ENCODE measurements at regions not wholly inside any gene's neighbourhood (a gene's known extent, or its start where the extent isn't known, plus 50 kb on each side); places are given as distances from the start of the nearest gene placed in this dataset.
A peak's percentile ranks its signal among the peaks of the same experiment; 100 is the strongest.
"Not testable (repeated sequence)": the region's sequence is repeated elsewhere in the genome, so short reads cannot be mapped to it uniquely, and the experiment has no call there.

DNA sequence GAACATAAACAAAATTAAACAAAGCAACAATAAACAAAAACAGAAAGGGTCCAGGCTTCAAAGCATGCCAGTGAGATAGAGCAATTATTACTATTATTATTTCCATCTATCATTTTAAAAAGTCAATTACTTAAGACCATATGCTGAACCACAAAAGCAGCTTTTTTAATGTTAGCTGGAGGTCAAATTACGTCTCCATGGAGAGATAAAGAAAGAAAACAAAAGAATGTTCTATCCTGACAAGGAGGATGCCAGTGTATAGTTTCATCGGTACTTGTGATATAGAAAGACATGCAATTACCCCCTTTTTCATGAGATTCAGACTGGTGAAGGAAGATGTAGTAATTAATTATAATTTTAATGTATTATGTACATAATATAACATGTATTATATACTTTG lies 81.6 kb upstream of the DCN start:
- DNase-seq, result no peak

DNA sequence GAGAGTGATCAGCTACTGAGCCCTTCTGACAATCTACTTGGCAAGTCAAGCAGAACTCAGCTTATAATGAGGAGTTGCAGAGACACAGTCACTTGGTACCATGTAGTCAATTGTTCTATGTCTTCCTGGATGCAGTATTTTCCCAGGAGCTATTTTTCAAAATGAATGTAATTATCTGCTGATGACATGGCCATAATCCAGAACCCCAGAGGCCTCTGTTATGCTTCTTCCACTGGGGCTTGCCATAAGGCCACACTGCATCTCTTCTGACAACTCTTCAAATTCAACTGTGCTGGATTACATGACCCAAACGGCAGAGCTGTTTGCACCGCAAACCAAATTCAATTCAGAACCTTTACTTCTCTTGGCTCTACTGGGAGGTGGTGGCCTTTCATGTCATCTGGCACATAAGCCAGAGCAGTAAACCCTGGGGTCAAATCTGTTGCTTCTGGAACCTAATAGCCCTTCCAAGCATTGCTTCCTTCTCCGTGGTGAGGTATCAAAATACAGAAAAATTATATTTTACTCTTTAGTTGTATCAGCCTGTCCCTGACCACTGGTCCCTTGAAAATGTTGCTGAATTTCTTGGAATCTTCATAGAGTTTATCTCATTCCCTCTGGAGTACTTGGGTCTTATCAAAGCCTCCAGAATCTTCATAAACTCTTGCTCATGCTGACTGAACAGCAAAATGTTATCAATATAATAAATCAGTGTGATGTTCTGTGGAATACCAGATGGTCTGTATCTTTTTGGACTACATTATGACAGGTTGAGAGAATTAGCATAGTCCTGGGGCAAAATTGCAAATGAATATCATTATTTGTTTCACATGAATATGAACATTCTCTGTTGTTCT lies 79.4 kb upstream of the DCN start:
- no peak for DNase-seq

DNA sequence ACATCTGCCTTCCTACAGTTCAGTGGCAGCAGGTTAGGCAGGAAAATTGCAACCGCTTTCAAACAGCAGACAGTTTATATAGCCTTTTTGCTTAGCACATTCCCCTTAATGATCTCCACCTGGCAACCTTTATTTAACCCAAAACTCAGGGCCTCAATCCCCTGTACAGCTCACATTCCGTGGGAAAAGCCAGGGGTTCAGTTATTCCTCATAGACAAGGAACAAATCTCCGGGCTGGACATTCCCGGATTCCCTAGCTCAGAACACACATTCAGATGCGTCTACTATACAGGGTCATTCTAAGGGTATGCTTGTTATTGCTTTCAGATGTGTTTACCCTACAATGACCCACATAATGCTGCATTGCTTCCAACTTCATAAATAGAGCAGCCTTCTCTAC lies 73.8 kb upstream of the DCN start:
- peak; percentile 29 for DNase-seq

DNA sequence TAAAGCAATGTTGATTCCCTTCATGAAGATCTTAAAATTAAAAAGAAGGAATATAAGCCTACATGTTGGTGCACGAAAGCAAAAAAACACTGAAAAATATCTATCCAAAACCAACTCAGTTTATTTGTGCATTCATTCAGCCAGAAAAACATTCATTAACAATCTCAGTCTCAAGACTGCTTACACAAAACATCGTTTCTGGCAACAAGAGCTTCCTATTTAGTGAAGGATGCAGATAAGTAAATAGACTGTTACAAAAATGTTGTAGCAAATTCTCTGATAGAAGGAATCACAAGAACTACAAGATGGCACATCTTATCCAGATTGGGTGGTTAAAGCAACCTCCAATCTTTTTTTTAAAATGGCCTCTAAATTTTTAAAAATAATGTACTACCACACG lies 69.7 kb upstream of the DCN start:
- no peak for DNase-seq

DNA sequence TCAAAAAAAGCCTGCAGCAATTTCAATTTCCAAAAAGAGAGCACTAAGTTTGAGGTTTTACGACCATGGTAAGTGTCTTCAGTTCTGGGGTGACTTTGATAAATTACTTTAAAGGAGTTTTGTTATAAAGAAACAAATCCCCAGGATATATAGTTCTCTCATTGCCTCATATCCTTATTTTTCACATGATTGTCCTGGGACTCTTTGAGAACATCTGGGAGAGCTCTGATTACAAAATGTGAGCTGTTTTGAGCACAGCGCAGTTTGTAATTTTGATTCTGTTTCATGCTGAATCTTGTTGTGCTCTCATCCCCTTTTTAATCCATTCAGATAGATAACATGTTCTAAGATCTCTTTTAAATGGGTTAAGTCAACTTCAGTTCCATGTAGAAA lies 67.7 kb upstream of the DCN start:
- DNase-seq, result no peak

DNA sequence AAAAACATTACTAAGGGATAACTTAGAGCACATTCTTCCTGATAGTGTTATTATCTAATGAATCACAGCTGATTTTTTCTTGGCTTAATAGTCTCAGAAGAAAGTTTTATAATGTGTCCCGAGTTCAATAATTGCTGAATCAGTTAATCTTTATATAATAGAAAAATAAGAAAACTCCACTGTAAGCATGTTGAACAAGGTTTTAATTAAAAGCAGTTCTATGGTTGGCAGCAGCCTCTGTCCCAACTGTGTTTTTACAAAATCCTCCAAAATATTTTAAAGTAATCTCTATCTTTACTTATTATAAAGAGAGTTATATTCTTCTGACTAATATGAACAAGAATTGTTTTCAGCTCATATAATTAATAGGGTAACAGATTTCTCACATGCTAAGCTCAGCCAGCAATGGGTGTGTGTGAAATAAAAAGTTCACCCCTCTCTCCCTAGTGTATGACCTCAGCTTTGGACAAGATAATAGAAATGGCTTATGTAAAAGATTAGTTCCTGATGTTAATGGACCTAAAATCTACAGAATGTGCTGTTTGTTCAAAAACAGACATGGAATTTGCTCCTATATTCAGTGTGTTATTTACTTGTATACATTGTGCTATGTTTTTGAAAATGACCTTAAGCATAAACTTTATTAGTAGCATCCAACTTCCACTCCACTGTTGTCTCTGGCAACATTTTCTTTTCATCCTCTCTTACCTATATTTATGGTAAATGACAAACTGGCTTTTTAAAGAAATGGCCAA lies 67.1 kb upstream of the DCN start:
- DNase-seq, result peak; percentile 75

DNA sequence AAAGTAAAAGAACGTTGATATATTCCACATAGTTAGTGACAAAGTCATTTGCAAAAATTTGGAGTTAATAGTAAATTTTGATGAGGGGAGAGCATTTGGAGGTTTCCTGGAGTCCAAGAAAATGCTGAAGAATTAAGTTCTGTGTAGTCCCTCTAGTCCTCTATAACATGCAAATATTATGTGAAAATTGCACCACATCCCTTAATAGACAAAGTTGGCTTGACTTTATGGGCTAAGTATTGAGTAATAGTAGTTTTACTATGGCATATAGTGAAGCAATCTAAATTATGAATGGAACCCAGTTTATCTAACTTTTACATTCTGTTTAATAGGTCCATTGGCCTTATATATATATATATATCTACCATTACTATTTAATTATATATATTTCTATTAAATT lies 66.4 kb upstream of the DCN start:
- peak; percentile 51 for DNase-seq

DNA sequence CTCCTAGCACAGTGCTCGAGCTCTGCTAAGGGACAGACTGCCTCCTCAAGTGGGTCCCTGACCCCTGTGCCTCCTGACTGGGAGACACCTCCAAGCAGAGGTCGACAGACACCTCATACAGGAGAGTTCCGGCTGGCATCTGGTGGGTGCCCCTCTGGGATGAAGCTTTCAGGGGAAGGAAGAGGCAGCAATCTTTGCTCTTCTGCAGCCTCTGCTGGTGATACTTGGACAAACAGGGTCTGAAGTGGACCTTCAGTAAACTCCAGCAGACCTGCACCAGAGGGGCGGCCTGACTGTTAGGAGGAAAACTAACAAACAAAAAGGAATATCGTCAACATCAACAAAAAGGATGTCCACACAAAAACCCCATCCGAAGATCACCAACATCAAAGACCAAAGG lies 60.6 kb upstream of the DCN start:
- DNase-seq, result not testable (repeated sequence)

DNA sequence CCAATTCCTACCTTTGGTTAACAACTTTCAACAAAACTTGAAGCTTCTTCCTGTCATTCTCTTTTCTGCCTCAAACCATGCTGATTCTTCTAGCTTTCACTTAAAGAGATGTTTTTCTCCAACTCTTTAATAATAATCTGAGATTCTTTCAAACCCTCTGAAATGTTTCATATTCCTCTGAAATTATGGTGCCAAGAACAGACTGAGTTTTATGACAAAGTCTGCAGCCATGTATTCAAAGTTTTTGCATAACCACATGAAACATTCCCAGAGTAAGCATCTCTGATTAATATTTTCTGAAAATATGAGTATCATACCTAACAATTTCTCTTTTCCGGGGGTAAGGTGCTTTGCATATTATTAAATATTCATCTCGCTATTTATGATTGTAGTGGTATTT lies 59.1 kb upstream of the DCN start:
- no peak for DNase-seq

DNA sequence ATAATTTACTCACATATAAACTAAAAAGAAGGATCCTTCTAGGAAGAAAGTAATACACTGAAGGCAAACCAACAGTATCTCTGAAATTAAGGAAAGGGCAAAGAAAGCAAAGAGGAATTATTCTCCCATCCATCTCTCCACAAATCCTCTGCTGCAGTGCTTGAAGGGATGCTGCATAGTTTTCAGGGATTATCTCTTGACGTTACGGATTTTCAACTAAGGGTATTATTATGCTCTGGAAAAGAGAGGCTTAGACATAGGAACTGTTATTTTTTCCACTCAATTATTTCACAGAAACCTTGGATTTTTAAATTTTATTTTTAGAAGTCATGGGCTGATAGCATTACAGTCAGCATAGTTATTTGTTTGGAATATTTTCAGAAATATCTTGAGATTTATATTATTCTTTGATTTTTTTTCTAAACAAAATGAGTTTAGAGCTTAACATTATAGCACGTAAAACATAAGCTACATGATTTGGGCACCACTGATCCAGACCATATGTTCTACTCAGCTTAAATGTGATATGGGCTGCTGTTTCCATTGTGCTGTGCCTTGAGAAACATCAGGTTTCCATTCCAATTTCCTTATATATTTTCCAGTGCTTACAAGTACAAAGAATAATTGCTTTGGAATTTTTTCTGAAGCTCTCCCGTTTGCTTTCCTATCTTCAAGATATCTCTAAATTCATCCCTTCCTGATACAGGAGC lies 57.9 kb upstream of the DCN start:
- DNase-seq, result no peak

DNA sequence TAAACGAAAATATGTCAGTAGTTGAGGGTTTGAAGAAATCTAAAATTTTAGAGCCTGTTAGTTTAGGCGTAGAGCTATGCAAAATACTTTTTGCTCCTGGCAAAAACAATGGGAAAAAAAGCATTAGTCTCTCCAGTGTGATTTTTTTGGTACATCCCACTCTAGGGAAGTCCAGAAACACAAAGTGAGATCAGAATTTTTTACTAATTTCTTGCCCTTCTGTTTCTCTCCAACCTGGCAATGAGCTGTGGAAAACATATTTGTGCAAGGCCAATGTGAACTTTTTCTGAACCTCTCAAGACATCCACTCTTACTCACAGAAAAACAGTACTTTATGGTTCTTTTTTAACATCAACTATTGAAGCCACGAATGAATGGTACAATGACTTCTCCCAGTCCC lies 56.9 kb upstream of the DCN start:
- DNase-seq, result no peak

All from fibroblast of skin of right biceps (primary cell).